ENCODE measurements at regions not wholly inside any gene's neighbourhood (a gene's known extent, or its start where the extent isn't known, plus 50 kb on each side); places are given as distances from the start of the nearest gene placed in this dataset.

DNA sequence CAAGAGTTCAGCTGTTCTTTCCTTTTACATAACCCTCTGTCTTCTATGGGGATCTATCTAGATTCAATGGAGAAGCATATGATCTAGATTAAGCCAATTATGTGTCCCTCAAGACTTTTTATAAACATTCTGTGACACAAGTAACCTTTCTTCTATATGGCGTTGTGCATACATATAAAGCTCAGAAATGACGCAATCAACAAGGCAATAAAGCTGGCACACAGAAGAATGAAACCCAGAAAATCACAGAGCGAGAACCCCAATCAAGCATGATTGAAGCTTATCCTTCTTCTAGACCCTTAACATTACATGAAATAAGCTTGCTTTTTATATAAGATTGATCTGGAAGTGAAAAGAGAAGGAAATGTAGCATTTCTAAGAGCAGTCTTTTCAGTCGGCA, 178.9 kb downstream of the DMRTA1 start:
- TF ChIP-seq, protein P1, sequence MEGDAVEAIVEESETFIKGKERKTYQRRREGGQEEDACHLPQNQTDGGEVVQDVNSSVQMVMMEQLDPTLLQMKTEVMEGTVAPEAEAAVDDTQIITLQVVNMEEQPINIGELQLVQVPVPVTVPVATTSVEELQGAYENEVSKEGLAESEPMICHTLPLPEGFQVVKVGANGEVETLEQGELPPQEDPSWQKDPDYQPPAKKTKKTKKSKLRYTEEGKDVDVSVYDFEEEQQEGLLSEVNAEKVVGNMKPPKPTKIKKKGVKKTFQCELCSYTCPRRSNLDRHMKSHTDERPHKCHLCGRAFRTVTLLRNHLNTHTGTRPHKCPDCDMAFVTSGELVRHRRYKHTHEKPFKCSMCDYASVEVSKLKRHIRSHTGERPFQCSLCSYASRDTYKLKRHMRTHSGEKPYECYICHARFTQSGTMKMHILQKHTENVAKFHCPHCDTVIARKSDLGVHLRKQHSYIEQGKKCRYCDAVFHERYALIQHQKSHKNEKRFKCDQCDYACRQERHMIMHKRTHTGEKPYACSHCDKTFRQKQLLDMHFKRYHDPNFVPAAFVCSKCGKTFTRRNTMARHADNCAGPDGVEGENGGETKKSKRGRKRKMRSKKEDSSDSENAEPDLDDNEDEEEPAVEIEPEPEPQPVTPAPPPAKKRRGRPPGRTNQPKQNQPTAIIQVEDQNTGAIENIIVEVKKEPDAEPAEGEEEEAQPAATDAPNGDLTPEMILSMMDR (IDR thresholded peaks at IDR 0.05) = no peak
- TF ChIP-seq ZFX (IDR thresholded peaks at IDR 0.05; ENCODE audit: borderline replicate concordance) = no peak
